Glomerular endothelial cell (primary cell): ENCODE measurements at regions not wholly inside any gene's neighbourhood (a gene's known extent, or its start where the extent isn't known, plus 50 kb on each side); places are given as distances from the start of the nearest gene placed in this dataset.
"Not testable (repeated sequence)": the region's sequence is repeated elsewhere in the genome, so short reads cannot be mapped to it uniquely, and the experiment has no call there.

Source experiments
- DNase-seq: peaks from one replicate; pipeline ENCODE4 v3.0.0-alpha.2; 2011; ENCODE audit warnings: low read depth, low spot score; ENCODE audit errors: extremely low read depth

GRCh38 chr7:115297656-115298055 lies 375.8 kb downstream of the MDFIC start:
- DNase-seq = peak; percentile 37

GRCh38 chr7:115293628-115294240 lies 371.8 kb downstream of the MDFIC start:
- DNase-seq = no peak

- no peak for DNase-seq
Measured at GRCh38 chr7:115292381-115292780, 370.5 kb downstream of the MDFIC start.

- no peak for DNase-seq
Measured at GRCh38 chr7:115289971-115290370, 368.1 kb downstream of the MDFIC start.

GRCh38 chr7:115276791-115277190 lies 354.9 kb downstream of the MDFIC start:
- DNase-seq = no peak

- not testable (repeated sequence) for DNase-seq
Measured at GRCh38 chr7:115273855-115274254, 352.0 kb downstream of the MDFIC start.

- no peak for DNase-seq
Measured at GRCh38 chr7:115273139-115273772, 351.4 kb downstream of the MDFIC start.

GRCh38 chr7:115271332-115272235 lies 349.7 kb downstream of the MDFIC start:
- no peak for DNase-seq

- no peak for DNase-seq
Measured at GRCh38 chr7:115269486-115269885, 347.6 kb downstream of the MDFIC start.

GRCh38 chr7:115267503-115267902 lies 345.6 kb downstream of the MDFIC start:
- DNase-seq = no peak

GRCh38 chr7:115260381-115260780 lies 338.5 kb downstream of the MDFIC start:
- no peak for DNase-seq

- DNase-seq = no peak
Measured at GRCh38 chr7:115252461-115252860, 330.6 kb downstream of the MDFIC start.

GRCh38 chr7:115249080-115249479 lies 327.2 kb downstream of the MDFIC start:
- DNase-seq = peak; percentile 10

- no peak for DNase-seq
Measured at GRCh38 chr7:115241151-115241550, 319.3 kb downstream of the MDFIC start.

- no peak for DNase-seq
Measured at GRCh38 chr7:115240242-115240641, 318.3 kb downstream of the MDFIC start.

- DNase-seq = no peak
Measured at GRCh38 chr7:115235075-115235474, 313.2 kb downstream of the MDFIC start.

GRCh38 chr7:115233809-115234208 lies 311.9 kb downstream of the MDFIC start:
- DNase-seq = no peak

GRCh38 chr7:115232041-115232440 lies 310.1 kb downstream of the MDFIC start:
- DNase-seq = no peak

GRCh38 chr7:115230882-115231571 lies 309.1 kb downstream of the MDFIC start:
- DNase-seq = peak; percentile 93

- no peak for DNase-seq
Measured at GRCh38 chr7:115229401-115230105, 307.7 kb downstream of the MDFIC start.
